Activated CD4-positive, alpha-beta T cell treated with anti-CD3 and anti-CD28 coated beads for 48 hours (primary cell): ENCODE measurements at regions not wholly inside any gene's neighbourhood (a gene's known extent, or its start where the extent isn't known, plus 50 kb on each side); places are given as distances from the start of the nearest gene placed in this dataset.
"Not testable (repeated sequence)": the region's sequence is repeated elsewhere in the genome, so short reads cannot be mapped to it uniquely, and the experiment has no call there.

ENCODE experiments used
- DNase-seq: peaks from one replicate; pipeline ENCODE4 v3.0.0-alpha.2; 2020

DNA sequence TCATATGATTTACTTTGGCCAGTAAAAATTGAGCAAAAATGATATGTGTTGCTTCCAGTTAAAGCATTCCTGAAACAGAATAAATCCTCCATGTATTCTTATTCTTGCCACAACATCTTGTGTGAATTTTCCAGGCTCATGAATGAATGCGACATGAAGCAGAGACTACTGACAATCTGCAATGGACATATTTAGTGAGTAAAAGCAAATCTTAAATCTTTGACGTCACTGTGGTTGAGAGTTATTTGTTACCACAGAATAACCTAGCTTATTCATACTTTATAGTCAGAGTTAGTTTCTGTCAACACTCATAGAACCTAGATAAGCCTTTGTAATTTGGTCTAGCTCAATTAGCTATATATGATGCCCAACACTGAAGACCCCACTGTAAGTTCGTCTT lies 1443.1 kb downstream of the PCDH9 start:
- no peak for DNase-seq

DNA sequence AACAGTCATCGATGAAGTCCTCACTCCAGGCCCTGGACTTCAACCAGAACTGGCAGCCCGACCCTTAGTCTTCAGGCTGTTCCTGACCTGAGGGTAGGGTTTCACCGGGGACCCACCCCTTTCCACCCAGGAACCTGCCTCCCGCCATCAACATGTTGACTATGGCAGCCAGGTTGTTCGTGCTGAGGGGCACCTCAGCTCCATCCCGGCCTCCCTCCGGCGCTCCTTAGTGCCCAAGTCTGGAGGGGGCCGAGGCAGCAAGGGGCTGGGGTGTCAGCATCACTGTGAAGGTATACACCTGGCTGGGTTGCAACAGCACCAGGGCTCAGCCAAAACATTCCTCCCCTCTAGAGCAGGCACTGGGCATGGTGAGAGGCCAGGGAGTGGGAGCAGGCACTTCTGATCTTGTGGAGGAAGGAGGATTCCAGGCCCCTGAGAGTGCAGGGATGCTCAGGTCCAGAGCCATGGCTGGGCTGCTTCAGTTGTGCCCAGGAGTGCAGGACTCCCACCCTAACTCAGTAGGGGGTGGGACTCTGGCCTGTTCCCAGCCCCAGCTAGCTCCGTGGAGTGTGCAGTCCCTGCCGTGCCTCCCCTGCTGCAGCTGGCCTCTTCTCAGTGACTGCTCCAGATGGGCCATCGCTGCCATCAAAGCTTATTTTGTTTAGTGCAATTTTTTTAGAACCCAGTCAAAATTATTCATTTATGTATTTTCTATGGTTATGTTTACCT lies 1445.9 kb downstream of the PCDH9 start:
- no peak for DNase-seq

- no peak for DNase-seq
These were observed 1446.8 kb downstream of the PCDH9 start for GRCh38 chr13:65783383-65783782.

DNA sequence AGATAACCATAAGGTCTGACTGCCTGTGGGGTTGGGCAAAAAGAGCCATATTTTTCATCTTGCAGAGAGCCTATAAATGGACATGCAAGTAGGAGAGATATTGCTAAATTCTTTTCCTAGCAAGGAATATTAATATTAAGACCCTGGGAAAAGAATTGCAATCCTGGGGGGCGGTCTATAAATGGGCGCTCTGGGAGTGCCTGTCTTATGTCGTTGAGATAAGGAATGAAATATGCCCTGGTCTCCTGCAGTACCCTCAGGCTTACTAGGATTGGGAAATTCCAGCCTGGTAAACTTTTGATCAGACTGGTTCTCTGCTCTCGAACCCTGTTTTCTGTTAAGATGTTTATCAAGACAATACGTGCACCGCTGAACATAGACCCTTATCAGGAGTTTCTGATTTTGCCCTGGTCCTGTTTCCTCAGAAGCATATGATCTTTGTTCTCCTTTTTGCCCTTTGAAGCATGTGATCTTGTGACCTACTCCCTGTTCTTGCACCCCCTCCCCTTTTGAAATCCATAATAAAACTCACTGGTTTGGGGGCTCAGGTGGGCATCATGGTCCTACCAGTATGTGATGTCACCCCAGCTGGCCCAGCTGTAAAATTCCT lies 1458.3 kb downstream of the PCDH9 start:
- not testable (repeated sequence) for DNase-seq

- DNase-seq = no peak
These were observed 1461.6 kb downstream of the PCDH9 start for GRCh38 chr13:65768545-65768944.

DNA sequence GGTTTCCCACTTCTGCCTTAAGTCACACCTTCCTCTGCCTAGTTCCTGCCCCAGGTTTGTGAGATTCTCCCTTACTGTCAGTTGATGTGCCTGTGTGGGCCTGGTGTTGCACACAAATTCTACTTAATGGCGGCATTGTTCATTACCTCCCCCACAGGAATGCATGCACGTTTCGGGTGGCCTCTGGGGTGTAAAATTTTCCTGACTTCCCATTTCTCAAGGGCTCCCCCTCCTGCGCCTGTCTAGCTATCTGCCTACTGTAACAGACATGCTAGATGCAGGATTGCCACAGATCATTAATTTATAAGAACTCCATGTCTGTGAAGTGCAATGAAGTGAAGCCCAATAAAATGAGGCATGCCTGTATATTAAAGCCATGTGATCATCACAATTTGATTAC lies 1466.3 kb downstream of the PCDH9 start:
- DNase-seq = no peak

GRCh38 chr13:65762012-65762411 lies 1468.1 kb downstream of the PCDH9 start:
- no peak for DNase-seq

- no peak for DNase-seq
These were observed 1474.0 kb downstream of the PCDH9 start for GRCh38 chr13:65756071-65756671.

DNA sequence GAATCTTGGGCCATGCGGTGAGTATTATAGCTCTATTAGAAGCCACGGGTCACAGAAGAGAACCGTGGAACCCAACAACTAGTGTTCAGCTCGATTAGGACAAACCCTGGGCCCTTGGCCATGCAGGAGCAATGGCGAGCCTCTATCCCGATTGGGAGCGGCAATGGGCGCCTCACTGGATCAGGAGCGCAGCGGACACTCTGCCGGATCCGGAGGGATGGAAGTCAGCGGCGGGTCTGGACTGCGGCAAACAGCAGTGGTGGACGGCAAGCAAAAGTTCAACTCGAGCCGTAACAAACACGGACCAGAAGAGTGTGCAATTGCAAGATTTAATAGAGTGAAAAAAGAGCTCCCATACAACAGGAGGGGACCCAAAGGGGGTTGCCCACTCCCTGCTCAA lies 1481.9 kb downstream of the PCDH9 start:
- DNase-seq = no peak

GRCh38 chr13:65746406-65746921 lies 1483.7 kb downstream of the PCDH9 start:
- no peak for DNase-seq

DNA sequence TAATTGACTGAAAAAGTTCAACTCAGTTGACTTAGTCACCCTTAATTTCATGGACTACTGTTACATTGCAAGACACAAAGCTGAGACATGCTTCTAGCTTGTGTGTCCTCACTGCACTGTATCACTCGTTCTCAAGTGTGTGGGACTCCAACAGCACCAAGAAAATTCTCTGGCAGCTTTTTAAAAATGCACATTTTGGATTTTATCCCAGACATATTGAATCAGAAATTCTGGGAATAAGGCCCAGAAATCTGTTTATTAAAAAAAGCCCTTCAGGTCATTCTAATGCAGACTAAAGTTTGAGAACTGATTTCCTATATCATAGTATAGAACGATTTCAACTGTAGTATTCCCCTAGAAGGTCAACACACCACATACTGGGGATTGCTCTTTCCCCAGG lies 1485.3 kb downstream of the PCDH9 start:
- DNase-seq = no peak

DNA sequence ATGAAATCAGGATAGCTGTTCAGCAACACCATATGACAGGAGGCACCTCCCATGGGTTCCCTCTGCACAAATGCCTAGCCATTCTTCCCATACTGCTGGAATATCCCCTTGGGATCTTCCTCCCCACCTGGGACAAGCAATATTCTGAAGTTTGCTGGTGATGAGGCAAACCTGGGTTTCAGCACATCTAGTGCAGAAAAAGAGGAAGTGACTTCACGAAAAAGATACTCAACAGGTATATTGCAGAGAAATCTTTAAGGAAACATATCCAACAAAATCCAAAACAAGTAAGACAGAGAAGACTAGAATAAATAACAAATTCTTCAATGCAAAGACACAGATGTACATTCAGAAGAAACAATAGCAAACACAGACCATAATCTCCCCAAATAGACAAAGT lies 1497.0 kb downstream of the PCDH9 start:
- DNase-seq = no peak

GRCh38 chr13:65727070-65727469 lies 1503.1 kb downstream of the PCDH9 start:
- DNase-seq = no peak

DNA sequence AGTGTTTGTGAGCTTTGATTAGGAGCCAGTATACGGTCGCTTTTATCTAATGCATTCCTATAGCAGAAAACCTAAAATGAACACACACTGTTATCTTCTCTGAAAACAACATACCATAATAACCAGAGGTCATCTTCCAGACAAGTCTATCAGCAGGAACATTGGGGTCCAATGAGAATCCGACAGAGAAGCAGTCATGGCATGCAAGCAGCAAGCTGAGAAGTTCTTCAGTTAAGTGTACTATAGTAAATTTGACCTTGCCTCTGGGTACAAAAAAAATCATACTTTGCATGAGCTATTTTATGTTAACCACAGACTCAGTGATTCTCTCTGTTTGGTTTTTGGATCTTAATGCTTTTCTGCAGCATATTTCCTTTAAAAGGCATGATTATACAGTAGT lies 1505.1 kb downstream of the PCDH9 start:
- DNase-seq = no peak

GRCh38 chr13:65724226-65724625 lies 1505.9 kb downstream of the PCDH9 start:
- DNase-seq = no peak

DNA sequence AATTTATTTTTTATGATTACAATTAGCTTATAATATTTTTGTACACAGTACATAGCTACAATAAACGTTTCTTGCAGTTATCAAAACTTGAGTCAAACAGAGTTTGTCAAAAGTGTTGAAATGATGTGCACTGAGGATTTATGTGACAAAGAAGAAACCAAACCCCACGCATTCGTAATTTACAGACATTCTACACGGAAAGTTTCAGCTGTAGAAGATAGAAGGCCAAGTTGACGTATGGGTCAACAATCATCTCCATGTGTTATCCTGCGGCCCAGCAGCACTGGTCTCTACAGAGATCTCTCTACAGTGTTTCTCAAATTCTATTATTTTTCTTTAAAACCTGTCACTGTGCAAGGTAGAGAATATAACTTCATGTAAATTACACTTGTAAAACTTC lies 1507.6 kb downstream of the PCDH9 start:
- no peak for DNase-seq

DNA sequence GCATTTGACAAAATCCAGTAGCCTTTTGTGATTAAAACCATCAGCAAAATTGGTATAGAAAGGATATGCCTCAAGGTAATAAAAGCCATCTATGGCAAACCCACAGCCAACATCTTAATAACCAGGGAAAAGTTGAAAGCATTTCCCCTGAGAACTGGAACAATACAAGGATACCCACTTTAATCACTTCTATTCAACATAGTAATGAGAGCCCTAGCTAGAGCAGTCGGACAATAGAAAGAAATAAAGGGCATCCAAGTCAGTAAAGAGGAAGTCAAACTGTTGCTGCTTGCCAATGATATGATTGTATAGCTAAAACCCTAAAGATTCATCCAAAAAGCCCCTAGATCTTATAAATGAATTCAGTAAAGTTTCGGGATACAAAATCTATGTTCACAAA lies 1510.3 kb downstream of the PCDH9 start:
- DNase-seq = no peak

DNA sequence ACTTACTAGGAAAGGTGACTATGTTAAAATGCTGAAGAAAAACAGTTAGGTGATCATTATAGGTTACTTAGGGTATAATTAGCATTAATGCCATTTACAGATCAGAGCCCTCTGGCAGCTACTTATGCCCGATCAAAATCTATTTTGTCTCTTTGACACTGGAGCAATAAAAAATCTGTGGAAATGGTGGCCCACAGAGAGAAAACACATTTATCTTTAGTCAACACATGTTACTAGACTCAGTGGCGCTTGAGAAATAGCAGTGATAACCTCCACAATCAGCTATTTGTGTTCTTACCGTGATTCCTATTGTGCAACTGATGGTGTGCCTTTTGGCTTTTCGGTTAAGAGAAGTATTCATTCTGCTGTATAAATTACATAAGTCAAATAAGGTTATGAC lies 1519.6 kb downstream of the PCDH9 start:
- DNase-seq = no peak

GRCh38 chr13:65697843-65698242 lies 1532.3 kb downstream of the PCDH9 start:
- no peak for DNase-seq

- DNase-seq = no peak
These were observed 1550.9 kb downstream of the PCDH9 start for GRCh38 chr13:65679240-65679639.

DNA sequence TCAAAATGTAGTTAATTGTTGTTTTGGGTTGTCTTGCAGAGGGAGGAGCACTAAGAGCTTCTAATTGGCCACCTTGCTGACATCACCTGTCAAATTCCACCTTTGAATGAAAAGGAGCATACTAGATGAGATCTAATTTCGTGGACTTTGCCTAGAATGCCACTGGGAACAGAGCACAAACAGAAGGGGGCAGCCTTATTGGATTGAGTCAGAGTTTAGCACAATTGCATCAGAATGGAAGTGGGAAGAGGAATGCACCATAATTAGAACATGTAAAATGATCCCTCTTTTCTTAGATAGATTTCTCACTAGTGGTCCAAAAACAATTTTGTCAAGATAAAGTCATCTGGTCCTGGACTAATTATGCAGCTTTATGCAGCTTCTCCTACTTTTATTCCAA lies 1552.2 kb downstream of the PCDH9 start:
- no peak for DNase-seq

DNA sequence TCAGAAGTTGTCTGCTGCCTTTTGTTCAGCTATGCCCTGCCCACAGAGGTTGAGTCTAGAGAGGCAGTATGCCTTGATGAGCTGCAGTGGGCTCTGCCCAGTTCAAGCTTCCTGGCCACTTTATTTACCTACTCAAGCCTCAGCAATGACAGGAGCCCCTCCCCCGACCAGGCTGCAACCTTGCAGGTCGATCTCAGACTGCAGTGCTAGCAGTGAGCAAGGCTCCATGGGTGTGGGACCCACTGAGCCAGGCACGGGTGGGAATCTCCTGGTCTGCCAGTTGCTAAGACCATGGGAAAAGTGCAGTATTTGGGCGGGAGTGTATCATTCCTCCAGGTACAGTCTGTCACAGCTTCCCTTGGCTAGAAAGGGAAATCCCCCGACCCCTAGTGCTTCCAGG lies 1554.8 kb downstream of the PCDH9 start:
- DNase-seq = not testable (repeated sequence)

DNA sequence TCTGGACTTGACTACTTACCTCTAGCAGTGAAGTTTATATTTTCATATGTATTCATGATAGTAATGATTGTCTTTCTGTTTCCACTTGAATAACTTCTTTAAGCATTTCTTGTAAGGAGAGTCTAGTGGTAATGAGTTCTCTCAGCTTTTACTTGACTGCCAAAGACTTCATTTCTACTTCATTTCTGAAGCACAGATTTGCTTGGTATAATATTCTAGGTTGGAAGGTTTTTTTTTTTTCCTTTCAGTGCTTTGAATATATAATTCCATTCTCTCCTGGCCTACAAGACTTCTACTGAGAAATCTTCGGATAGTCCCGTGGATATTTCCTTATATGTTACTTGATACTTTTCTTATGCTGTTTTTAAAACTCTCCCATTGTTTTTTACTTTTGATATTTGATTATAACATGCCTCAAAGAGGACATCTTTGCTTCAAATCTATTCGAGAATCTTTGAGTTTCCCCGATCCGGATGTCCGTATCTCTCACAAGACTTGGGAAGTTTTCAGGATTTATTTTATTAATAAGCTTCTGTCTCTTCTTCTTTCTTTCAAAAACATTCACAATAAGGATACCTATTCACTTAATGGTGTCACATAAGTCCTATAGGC lies 1560.0 kb downstream of the PCDH9 start:
- no peak for DNase-seq

GRCh38 chr13:65660731-65661130 lies 1569.4 kb downstream of the PCDH9 start:
- DNase-seq = no peak
